Activated B cell treated with CpG ODN at 0.5 μM for 24 hours (primary cell): ENCODE measurements at regions not wholly inside any gene's neighbourhood (a gene's known extent, or its start where the extent isn't known, plus 50 kb on each side); places are given as distances from the start of the nearest gene placed in this dataset.

Source experiments
- ATAC-seq: fragments of 200-7000 bp; cut with Tn5 transposase; one replicate; pipeline ENCODE4 v1.10.0; 2021; ENCODE audit warnings: low read depth, mild to moderate bottlenecking, moderate library complexity
- CTCF ChIA-PET: fragments of 350-600 bp; sonication (Branson Sonifier 250); formaldehyde crosslinking; loops from one replicate; lab custom pipeline; 2021; ENCODE audit warnings: antibody characterized with exemption; lab: Charles Lee
- POLR2A ChIA-PET: fragments of 350-600 bp; sonication (Branson Sonifier 250); formaldehyde crosslinking; loops from one replicate; lab custom pipeline; 2021; ENCODE audit warnings: antibody characterized with exemption; lab: Charles Lee
- DNase-seq: peaks from one replicate; pipeline ENCODE4 v3.0.0; 2022
- H3K27ac Mint-ChIP-seq: one replicate; pipeline ENCODE4 v1.8.0; 2020; ENCODE audit warnings: mixed read lengths
- H3K27me3 Mint-ChIP-seq: one replicate; pipeline ENCODE4 v1.8.0; 2021; ENCODE audit warnings: mixed read lengths
- H3K36me3 Mint-ChIP-seq: one replicate; pipeline ENCODE4 v1.8.0; 2021; ENCODE audit warnings: low read depth, mixed read lengths
- H3K4me1 Mint-ChIP-seq: one replicate; pipeline ENCODE4 v1.8.0; 2021; ENCODE audit warnings: mixed read lengths
- H3K4me3 Mint-ChIP-seq: one replicate; pipeline ENCODE4 v1.8.0; 2020; ENCODE audit warnings: mild to moderate bottlenecking, mixed read lengths
- H3K9me3 Mint-ChIP-seq: one replicate; pipeline ENCODE4 v1.8.0; 2020; ENCODE audit warnings: mixed read lengths
- CTCF ChIP-seq: fragments of 200-600 bp; IDR thresholded peaks from one replicate; pipeline ENCODE4 v1.8.0; 2022; ENCODE audit warnings: antibody characterized with exemption, mild to moderate bottlenecking
- intact Hi-C: fragments of 100-400 bp; cut with micrococcal nuclease; formaldehyde crosslinking; loops from one replicate; pipeline ENCODE4 v1.15.1; 2024

DNA sequence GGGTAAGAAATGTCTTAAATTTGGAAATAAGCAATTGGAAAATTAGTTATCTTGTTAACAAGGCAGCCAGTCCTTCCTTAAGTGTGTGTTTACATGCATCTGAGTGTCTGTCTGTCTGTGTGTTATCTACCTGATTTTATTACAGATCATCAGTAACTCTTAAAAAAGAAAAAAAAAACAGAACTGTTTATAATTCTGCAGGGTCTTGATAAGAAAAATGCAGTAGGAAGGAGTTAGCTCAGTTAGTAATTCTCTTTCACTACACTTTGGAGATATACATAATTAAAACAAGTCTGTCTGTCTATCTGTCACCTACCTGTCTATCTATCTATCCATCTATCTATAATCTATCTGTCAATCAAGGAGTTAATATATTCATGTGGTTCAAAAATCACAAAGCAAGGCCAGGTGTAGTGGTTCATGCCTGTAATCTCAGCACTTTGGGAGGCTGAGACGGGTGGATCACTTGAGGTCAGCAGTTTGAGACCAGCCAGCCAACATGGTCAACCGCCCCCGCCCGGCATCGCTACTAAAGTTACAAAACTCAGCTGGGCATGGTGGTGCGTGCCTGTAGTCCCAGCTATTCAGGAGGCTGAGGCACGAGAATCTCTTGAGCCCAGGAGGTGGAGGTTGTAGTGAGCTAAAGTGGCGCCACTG is 135.5 kb upstream of the SGO1 start:
- TF ChIP-seq CTCF, result no peak
- ATAC-seq, result no peak

GRCh38 chr3:20320489-20320888 is 134.5 kb upstream of the SGO1 start:
- no peak overlapping the region for H3K27ac Mint-ChIP-seq
- ChIA-PET POLR2A (no interaction called here), CTCF (no interaction called here)
- no peaks in the 10 kb centered on the region for H3K9me3 Mint-ChIP-seq
- peaks cover 8% of the 10 kb centered on the region for H3K4me1 Mint-ChIP-seq
- DNase-seq (no peak), ATAC-seq (no peak)
- no peaks in the 10 kb centered on the region for H3K36me3 Mint-ChIP-seq
- no peaks in the 10 kb centered on the region for H3K27me3 Mint-ChIP-seq
- intact Hi-C loops, result no loop called here
- no peak overlapping the region for H3K4me3 Mint-ChIP-seq
- no peak for TF ChIP-seq CTCF

More for the DNA sequence above, 135.5 kb upstream of the SGO1 start:
- Mint-ChIP-seq H3K36me3 (no peaks in the 10 kb centered on the region), H3K27me3 (no peaks in the 10 kb centered on the region), H3K4me3 (no peak overlapping the region), H3K27ac (no peak overlapping the region), H3K9me3 (no peaks in the 10 kb centered on the region), H3K4me1 (peaks cover 8% of the 10 kb centered on the region)
- CTCF ChIA-PET, result no interaction called here
- intact Hi-C loops, result no loop called here
- POLR2A ChIA-PET, result no interaction called here
- DNase-seq, result no peak

DNA sequence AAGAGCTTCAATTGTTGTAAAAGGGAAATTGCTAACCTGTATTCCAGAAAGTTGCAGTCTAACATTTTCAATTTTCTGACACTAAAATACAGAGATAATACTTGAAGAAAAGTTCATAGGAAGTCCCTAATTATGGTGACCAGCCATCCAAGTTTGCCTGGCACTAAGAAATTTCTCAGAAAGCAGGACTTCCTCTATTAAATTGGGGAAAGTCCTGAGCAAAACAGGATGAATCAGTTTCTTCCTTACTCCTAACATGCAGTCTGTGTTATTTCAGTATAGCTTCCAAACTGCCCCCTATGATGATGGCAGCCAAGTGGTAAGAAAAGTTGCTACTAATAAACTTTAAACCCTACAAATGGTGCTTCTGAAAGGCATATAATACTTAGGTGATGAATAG is 133.5 kb upstream of the SGO1 start:
- no peak for DNase-seq
- no peaks in the 10 kb centered on the region for H3K9me3 Mint-ChIP-seq
- ChIA-PET POLR2A (no interaction called here), CTCF (no interaction called here)
- TF ChIP-seq CTCF, result no peak
- H3K27me3 Mint-ChIP-seq, result no peaks in the 10 kb centered on the region
- no peaks in the 10 kb centered on the region for H3K36me3 Mint-ChIP-seq
- no peak overlapping the region for H3K27ac Mint-ChIP-seq
- H3K4me1 Mint-ChIP-seq, result no peaks in the 10 kb centered on the region
- ATAC-seq, result no peak
- intact Hi-C loops, result no loop called here
- H3K4me3 Mint-ChIP-seq, result no peak overlapping the region

DNA sequence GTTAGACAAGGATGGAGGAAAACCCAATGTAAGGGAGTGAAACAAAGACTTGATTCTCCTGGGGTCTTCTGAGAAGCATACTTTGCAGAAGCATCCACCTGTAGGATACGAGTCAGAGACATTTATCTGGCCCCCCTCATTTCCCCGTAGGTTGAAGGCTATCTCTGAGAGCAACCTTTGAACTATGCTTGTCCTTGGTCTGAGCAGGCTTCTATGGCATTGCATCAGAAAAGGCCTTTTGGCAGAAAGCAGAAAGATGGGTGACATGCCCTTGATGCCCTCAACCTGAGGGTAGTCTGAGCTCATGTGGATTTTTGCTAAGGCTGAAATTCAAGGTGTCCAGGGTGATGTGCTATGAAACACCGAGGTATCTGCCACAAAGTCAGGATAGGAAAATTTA is 131.6 kb upstream of the SGO1 start:
- H3K4me1 Mint-ChIP-seq, result no peaks in the 10 kb centered on the region
- no peaks in the 10 kb centered on the region for H3K9me3 Mint-ChIP-seq
- POLR2A ChIA-PET, result no interaction called here
- intact Hi-C loops, result no loop called here
- no peaks in the 10 kb centered on the region for H3K36me3 Mint-ChIP-seq
- H3K4me3 Mint-ChIP-seq, result no peak overlapping the region
- no peak for TF ChIP-seq CTCF
- CTCF ChIA-PET, result no interaction called here
- DNase-seq (no peak), ATAC-seq (no peak)
- no peaks in the 10 kb centered on the region for H3K27me3 Mint-ChIP-seq
- no peak overlapping the region for H3K27ac Mint-ChIP-seq

DNA sequence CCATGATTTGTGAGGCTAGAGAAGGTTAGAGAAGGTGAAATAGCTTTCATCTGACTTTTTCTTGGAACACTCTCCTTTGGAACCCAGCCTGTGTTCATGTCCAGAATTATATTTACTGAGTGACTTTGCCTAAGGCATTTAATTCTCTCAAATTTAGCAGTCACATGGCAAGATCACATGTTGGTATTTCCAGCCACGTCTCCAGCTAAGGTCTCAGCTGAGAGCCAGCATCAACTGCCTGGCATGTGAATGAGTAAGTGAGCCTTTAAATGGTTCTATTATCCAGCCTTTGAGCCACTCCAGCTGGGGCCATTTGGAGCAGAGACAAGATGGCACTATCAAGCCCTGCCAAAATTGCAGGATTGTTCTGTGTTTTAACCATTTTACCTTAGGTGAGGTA is 130.2 kb upstream of the SGO1 start:
- ChIA-PET CTCF (no interaction called here), POLR2A (no interaction called here)
- intact Hi-C loops, result no loop called here
- H3K27me3 Mint-ChIP-seq, result no peaks in the 10 kb centered on the region
- H3K9me3 Mint-ChIP-seq, result no peaks in the 10 kb centered on the region
- no peak overlapping the region for H3K27ac Mint-ChIP-seq
- ATAC-seq (no peak), DNase-seq (no peak)
- H3K36me3 Mint-ChIP-seq, result no peaks in the 10 kb centered on the region
- no peak overlapping the region for H3K4me3 Mint-ChIP-seq
- no peaks in the 10 kb centered on the region for H3K4me1 Mint-ChIP-seq
- no peak for TF ChIP-seq CTCF
